ENCODE measurements at regions not wholly inside any gene's neighbourhood (a gene's known extent, or its start where the extent isn't known, plus 50 kb on each side); places are given as distances from the start of the nearest gene placed in this dataset.
A peak's percentile ranks its signal among the peaks of the same experiment; 100 is the strongest.

DNA sequence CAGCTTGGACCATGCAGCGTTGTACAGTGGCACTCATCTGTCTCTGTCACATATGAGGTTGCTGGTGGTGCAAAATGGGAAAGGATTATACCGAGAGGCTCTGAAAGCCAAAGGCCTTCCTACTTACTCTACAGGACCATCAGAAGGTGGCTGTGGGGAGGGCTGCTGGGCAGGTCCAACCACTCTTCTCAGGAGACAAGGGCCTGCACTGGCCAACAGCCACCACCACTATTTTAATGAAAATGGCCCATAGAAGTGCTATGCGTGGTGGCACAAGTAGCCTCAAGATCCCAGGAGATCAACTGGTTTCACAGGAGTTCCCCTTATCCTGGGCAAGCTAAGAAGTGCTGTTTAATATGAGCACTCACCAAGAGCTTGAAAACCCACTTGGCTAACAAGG is 52.3 kb downstream of the MRPL57 start:
- peaks cover 11% of the 10 kb centered on the region for H3K4me1 Mint-ChIP-seq
- ATAC-seq (no peak), DNase-seq (no peak)
- no peak overlapping the region for H3K4me3 Mint-ChIP-seq
- H3K27ac Mint-ChIP-seq, result no peak overlapping the region
- no peaks in the 10 kb centered on the region for H3K9me3 Mint-ChIP-seq (ENCODE audit: low read depth)
- peaks cover 30% of the 10 kb centered on the region for H3K27me3 Mint-ChIP-seq
- CTCF ChIA-PET, result no interaction called here
- no peaks in the 10 kb centered on the region for H3K36me3 Mint-ChIP-seq

DNA sequence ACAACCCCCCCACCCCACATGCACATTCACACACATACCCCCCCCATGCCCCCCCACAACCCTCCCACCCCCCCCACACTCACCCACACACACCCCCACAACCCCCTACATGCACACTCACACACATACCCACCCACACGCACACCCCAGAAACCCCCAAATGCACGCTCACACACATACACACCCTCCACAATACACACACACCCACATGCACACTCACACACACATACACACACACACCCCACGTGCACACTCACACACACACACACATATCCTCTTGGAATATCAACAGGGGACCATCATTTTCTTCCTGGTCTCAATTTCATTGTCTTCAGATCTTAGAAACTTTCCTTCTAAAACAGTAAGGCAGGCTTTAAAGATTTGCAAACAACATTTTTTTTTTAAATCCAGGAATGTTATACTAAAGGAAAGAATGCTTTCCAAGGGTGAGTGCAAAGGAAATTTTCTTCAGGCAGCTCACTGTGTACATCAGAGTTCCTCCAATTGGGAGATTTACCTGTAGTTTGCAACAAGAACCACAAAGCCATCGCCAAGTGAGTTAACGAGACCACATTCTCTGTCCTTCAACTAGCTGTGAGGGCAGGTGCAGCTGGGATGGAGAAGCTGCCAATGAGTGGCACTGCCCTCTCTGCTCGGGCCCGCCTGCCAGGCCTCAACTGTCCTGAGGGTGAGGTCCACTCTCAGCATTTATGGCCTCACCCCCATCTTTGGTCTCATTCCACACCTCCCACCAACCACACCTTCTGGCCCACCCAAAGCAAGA is 53.0 kb downstream of the MRPL57 start:
- Mint-ChIP-seq H3K27ac (no peak overlapping the region), H3K4me1 (peaks cover 14% of the 10 kb centered on the region), H3K27me3 (peaks cover 27% of the 10 kb centered on the region), H3K36me3 (no peaks in the 10 kb centered on the region), H3K9me3 (ENCODE audit: low read depth) (no peaks in the 10 kb centered on the region), H3K4me3 (no peak overlapping the region)
- no peak for DNase-seq
- CTCF ChIA-PET, result interaction anchor here (1.1 kb wide), 1 partner anchor 329 kb away, joined by 3 read pairs; no protein-coding TSS in a partner anchor
- no peak for ATAC-seq

DNA sequence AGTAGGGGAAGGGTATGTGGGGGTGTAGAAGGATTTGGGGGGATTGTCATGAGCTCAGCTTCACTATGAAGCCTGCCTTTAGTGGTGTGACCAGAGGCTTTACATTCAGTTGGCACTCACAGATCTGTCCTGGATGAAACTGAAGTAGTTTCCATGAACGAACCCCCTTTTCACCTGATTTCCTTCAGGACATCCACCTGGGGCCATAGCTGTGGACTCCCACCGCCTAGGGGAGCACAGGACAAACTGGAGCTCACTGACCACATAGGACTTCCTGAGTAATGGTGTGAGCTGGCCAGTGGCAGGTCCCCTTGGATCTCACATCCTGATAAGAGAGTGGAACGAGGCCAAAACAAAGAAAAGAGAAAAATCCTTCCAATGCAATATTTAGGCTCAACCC is 54.1 kb downstream of the MRPL57 start:
- Mint-ChIP-seq H3K9me3 (ENCODE audit: low read depth) (no peaks in the 10 kb centered on the region), H3K36me3 (no peaks in the 10 kb centered on the region), H3K4me3 (no peak overlapping the region), H3K4me1 (peaks cover 14% of the 10 kb centered on the region), H3K27ac (no peak overlapping the region), H3K27me3 (peaks cover 23% of the 10 kb centered on the region)
- CTCF ChIA-PET, result interaction anchor here (0.5 to 0.8 kb wide), 2 partner anchors 9 to 49 kb away, joined by 3 read pairs; no protein-coding TSS in a partner anchor
- ATAC-seq, result no peak
- no peak for DNase-seq

DNA sequence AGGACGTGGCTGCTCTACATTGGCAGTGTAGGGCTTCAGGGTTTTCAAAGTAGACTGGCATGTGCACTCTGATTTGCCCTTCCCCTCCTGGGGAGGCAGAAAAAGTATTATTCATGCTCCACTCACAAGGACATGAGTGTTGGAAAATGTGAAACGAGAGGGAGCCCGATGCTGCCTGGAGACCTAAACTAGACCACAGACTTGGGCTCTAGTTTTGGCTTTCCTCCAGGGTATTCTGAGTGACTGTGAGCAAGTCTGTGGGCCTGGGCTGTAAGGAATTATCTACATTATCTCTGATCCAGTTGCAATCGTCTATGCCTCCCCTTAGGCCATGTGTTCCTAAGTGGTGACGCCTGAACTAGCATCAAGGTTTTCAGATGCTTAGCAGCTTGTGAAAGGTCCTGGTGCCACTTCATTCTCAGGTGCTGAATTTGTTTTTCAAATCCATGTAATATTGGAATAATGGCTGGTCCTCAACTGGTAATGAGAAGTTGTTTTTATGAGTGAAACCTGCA is 55.0 kb downstream of the MRPL57 start:
- CTCF ChIA-PET, result interaction anchor here (1.3 to 1.6 kb wide), 2 partner anchors 10 to 246 kb away, joined by 3 to 4 read pairs; no protein-coding TSS in a partner anchor
- H3K9me3 Mint-ChIP-seq (ENCODE audit: low read depth), result no peaks in the 10 kb centered on the region

DNA sequence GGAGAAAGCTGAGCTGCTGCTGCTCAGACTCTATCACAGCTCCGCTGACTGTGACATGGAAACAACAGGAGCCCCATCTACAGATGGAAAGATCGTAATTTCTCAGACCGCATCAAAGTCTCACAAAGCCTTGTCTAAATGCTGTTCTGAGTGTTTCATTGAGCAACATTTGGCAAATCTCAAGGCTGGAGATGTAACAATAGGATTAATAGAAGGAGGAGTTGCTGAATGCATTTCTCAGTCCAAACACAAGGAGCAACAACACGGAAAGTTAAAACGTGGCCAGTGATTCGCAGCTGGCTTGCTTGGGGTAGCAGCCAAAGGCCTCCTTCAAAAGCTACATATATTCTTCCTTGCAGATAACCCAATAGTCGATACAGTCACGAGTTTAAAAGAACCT is 55.7 kb downstream of the MRPL57 start:
- no peak for ATAC-seq
- Mint-ChIP-seq H3K27ac (no peak overlapping the region), H3K27me3 (peaks cover 11% of the 10 kb centered on the region), H3K36me3 (no peaks in the 10 kb centered on the region), H3K4me3 (no peak overlapping the region), H3K9me3 (ENCODE audit: low read depth) (no peaks in the 10 kb centered on the region), H3K4me1 (peaks cover 14% of the 10 kb centered on the region)
- CTCF ChIA-PET, result interaction anchor here (1.3 to 1.6 kb wide), 3 partner anchors 10 to 245 kb away, joined by 3 to 4 read pairs (median 3); no protein-coding TSS in a partner anchor
- no peak for DNase-seq

More for the DNA sequence above, 55.0 kb downstream of the MRPL57 start:
- Mint-ChIP-seq H3K27me3 (peaks cover 14% of the 10 kb centered on the region), H3K4me1 (peaks cover 14% of the 10 kb centered on the region), H3K36me3 (no peaks in the 10 kb centered on the region), H3K27ac (no peak overlapping the region), H3K4me3 (no peak overlapping the region)
- DNase-seq, result no peak
- no peak for ATAC-seq

DNA sequence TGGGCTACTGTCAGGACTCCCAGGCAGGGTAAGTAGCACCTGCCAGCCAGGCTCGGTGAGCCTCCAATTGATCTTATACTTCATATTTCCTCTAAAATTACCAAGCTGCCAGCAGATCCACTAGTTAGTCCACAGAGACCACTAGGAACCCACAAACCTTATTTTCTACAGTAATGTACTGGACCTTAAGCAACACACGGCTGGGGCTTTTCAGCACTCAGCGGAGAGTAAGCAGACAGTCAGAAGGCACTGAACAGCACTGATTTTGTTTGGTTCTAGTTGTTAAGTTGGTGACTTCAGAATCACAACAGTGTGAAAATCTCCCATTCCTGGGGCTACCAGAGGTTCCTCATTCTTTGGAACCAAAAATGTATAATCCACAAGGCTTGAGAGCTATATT is 56.1 kb downstream of the MRPL57 start:
- CTCF ChIA-PET, result interaction anchor here (0.9 to 1.6 kb wide), 4 partner anchors 9 to 245 kb away, joined by 3 to 4 read pairs (median 3); no protein-coding TSS in a partner anchor
- no peak for DNase-seq
- Mint-ChIP-seq H3K27me3 (peaks cover 8% of the 10 kb centered on the region), H3K36me3 (no peaks in the 10 kb centered on the region), H3K9me3 (ENCODE audit: low read depth) (peaks cover 1% of the 10 kb centered on the region), H3K27ac (peak overlapping the region; percentile 42), H3K4me1 (peaks cover 14% of the 10 kb centered on the region), H3K4me3 (no peak overlapping the region)
- ATAC-seq, result no peak

DNA sequence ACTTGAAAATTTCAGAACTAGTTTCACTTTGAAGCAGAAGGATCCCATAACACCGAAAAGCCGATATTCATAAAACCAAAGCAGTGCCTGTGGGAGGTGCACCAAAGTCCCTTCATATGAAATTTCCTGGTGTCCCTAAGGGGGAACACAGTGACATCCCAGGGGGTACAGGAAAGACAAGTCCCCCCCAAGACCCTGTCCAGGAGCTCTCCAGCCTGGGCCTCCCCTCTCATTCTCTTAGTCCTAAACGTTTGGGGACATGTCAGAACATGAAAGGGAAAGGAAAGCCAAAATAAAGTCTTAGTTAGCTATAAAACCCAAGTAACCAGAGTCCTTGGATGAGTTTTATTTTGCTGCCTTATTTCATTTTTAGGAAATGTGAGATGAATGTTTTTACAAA is 56.6 kb downstream of the MRPL57 start:
- Mint-ChIP-seq H3K4me3 (peak overlapping the region; percentile 22), H3K27ac (peak overlapping the region; percentile 42), H3K27me3 (peaks cover 8% of the 10 kb centered on the region), H3K36me3 (peaks cover 1% of the 10 kb centered on the region), H3K9me3 (ENCODE audit: low read depth) (peaks cover 4% of the 10 kb centered on the region), H3K4me1 (peaks cover 14% of the 10 kb centered on the region)
- CTCF ChIA-PET, result interaction anchor here (0.9 to 1.6 kb wide), 3 partner anchors 14 to 244 kb away, joined by 3 to 4 read pairs (median 3); no protein-coding TSS in a partner anchor
- ATAC-seq (peak; percentile 42), DNase-seq (no peak)

DNA sequence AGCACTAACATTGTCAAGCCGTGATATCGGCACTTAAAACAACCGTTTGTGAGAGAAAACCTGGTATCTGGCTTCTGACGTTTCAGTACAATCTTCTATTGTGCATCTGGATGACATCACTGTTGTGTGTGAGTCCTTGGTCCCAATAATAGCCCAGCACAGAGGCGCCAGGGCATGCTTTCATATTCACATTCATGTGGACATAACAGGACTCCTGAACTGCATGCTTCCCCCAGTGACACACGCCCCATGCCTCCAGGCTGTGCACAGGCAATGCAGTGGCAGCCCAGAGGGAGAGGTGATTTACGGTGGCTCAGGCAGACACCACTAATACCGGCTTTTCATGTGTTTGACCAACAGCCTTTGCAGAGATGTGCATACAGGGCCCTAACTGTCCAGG is 58.1 kb downstream of the MRPL57 start:
- H3K36me3 Mint-ChIP-seq, result peaks cover 1% of the 10 kb centered on the region
- H3K27ac Mint-ChIP-seq, result no peak overlapping the region
- CTCF ChIA-PET, result no interaction called here
- peaks cover 8% of the 10 kb centered on the region for H3K27me3 Mint-ChIP-seq
- peaks cover 14% of the 10 kb centered on the region for H3K4me1 Mint-ChIP-seq
- ATAC-seq (no peak), DNase-seq (no peak)
- no peak overlapping the region for H3K4me3 Mint-ChIP-seq
- peaks cover 4% of the 10 kb centered on the region for H3K9me3 Mint-ChIP-seq (ENCODE audit: low read depth)

DNA sequence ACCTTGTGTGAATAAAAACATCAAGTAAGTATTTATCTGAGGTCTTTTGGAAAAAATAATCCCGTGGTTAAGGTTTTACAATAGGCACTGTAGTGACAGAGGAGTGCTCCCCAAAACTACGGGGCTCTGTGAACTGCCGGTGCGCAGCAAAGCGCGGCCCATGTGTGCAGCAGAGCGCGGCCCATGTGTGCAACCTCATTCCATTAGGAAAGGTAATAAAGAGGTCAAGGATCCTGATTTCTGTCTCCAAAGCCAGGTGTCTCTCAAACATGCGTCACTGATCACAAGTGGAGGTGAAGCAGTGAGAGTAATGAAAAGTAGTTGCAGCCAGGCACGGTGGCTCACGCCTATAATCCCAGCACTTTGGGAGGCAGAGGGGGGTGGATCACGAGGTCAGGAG is 58.7 kb downstream of the MRPL57 start:
- H3K4me3 Mint-ChIP-seq, result no peak overlapping the region
- no peak for DNase-seq
- ATAC-seq, result no peak
- CTCF ChIA-PET, result no interaction called here
- H3K27me3 Mint-ChIP-seq, result peaks cover 11% of the 10 kb centered on the region
- peaks cover 2% of the 10 kb centered on the region for H3K36me3 Mint-ChIP-seq
- peaks cover 4% of the 10 kb centered on the region for H3K9me3 Mint-ChIP-seq (ENCODE audit: low read depth)
- H3K4me1 Mint-ChIP-seq, result peaks cover 16% of the 10 kb centered on the region
- no peak overlapping the region for H3K27ac Mint-ChIP-seq

DNA sequence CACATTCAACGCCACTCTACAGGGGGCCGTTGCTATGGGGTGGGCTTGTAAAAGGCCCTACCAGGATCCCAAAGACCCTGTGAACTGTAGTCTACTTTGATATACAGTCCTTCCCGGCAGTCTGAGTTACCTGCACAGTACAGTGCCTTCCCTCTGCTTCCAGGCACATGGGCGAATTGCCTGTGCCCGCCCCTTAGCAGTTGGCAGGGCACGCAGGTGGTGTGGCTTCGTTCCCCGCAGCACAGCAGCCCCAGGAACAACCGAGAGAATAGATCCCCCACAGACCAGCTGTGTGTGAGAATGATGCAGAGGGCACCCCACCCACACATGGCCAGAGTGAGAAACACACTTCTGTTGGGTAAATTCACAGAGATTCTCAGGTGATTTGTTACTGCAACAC is 60.6 kb downstream of the MRPL57 start:
- Mint-ChIP-seq H3K9me3 (ENCODE audit: low read depth) (peaks cover 4% of the 10 kb centered on the region), H3K36me3 (peaks cover 3% of the 10 kb centered on the region), H3K27ac (no peak overlapping the region), H3K4me1 (peaks cover 23% of the 10 kb centered on the region), H3K27me3 (peaks cover 13% of the 10 kb centered on the region), H3K4me3 (no peak overlapping the region)
- ATAC-seq (no peak), DNase-seq (no peak)
- CTCF ChIA-PET, result no interaction called here

GRCh38 chr13:21238267-21238666 is 61.8 kb downstream of the MRPL57 start:
- Mint-ChIP-seq H3K9me3 (ENCODE audit: low read depth) (peaks cover 4% of the 10 kb centered on the region), H3K36me3 (peaks cover 3% of the 10 kb centered on the region), H3K4me1 (peaks cover 14% of the 10 kb centered on the region), H3K27ac (no peak overlapping the region), H3K27me3 (peaks cover 13% of the 10 kb centered on the region), H3K4me3 (no peak overlapping the region)
- CTCF ChIA-PET, result no interaction called here
- ATAC-seq, result no peak
- DNase-seq, result no peak

- Mint-ChIP-seq H3K4me3 (no peak overlapping the region), H3K36me3 (peaks cover 3% of the 10 kb centered on the region), H3K27ac (no peak overlapping the region), H3K9me3 (ENCODE audit: low read depth) (peaks cover 4% of the 10 kb centered on the region), H3K27me3 (peaks cover 12% of the 10 kb centered on the region), H3K4me1 (peaks cover 9% of the 10 kb centered on the region)
- DNase-seq (no peak), ATAC-seq (no peak)
- CTCF ChIA-PET, result interaction anchor here (1.1 to 2.1 kb wide), 3 partner anchors 10 to 219 kb away, joined by 3 to 6 read pairs (median 4); partner anchors contain the start of gene ZDHHC20
These were observed 64.1 kb downstream of the MRPL57 start for GRCh38 chr13:21240586-21240985.

- CTCF ChIA-PET, result interaction anchor here (1.2 to 1.5 kb wide), 2 partner anchors 10 to 66 kb away, joined by 3 to 4 read pairs; partner anchors contain the start of genes MRPL57 and SKA3
- Mint-ChIP-seq H3K4me1 (peaks cover 9% of the 10 kb centered on the region), H3K36me3 (peaks cover 3% of the 10 kb centered on the region), H3K27me3 (peaks cover 14% of the 10 kb centered on the region), H3K9me3 (ENCODE audit: low read depth) (peaks cover 4% of the 10 kb centered on the region), H3K27ac (no peak overlapping the region), H3K4me3 (no peak overlapping the region)
- DNase-seq, result no peak
- ATAC-seq, result no peak
These were observed 65.8 kb downstream of the MRPL57 start for GRCh38 chr13:21242236-21242635.
